BLaER1 treated with 17β-estradiol and CSF1 and Interleukin-3, amounts not matched to agents 10 nM and 100 nM (cell line): ENCODE measurements at regions not wholly inside any gene's neighbourhood (a gene's known extent, or its start where the extent isn't known, plus 50 kb on each side); places are given as distances from the start of the nearest gene placed in this dataset.

Experiments used
- H3K27ac ChIP-seq, 11 experiments: shearing (Covaris generic); formaldehyde crosslinking; 2 replicates each; pipeline ENCODE4 v1.8.1; 2022
- H3K27me3 ChIP-seq, 11 experiments: shearing (Covaris generic); formaldehyde crosslinking; 2 replicates each; pipeline ENCODE4 v1.8.1; 2022
- H3K36me3 ChIP-seq, 11 experiments: shearing (Covaris generic); formaldehyde crosslinking; 2 replicates each; pipeline ENCODE4 v1.8.1; 2022
- H3K4me1 ChIP-seq, 10 experiments: shearing (Covaris generic); formaldehyde crosslinking; 2 replicates each; pipeline ENCODE4 v1.8.1; 2022
- H3K4me2 ChIP-seq, 11 experiments: shearing (Covaris generic); formaldehyde crosslinking; 2 replicates each; pipeline ENCODE4 v1.8.1; 2022
- H3K4me3 ChIP-seq, 10 experiments: shearing (Covaris generic); formaldehyde crosslinking; 2 replicates each; pipeline ENCODE4 v1.8.1; 2022
- H3K9ac ChIP-seq, 11 experiments: shearing (Covaris generic); formaldehyde crosslinking; 2 replicates each; pipeline ENCODE4 v1.8.1; 2022
- H3K9me3 ChIP-seq, 11 experiments: shearing (Covaris generic); formaldehyde crosslinking; replicated peaks in 1 of 11; 2 replicates each; pipeline ENCODE4 v1.8.1; 2022
- H4K20me1 ChIP-seq, 11 experiments: shearing (Covaris generic); formaldehyde crosslinking; 2 replicates each; pipeline ENCODE4 v1.8.1; 2022
- Cebpa-rat ChIP-seq, 11 experiments: shearing (Covaris generic); IDR thresholded peaks; 2 replicates each; pipeline ENCODE4 v1.8.1; 2022

GRCh38 chr20:52869698-52870501 lies 102.3 kb upstream of the TSHZ2 start:
- no peaks in the 10 kb centered on the region for H4K20me1 ChIP-seq
- H3K27ac ChIP-seq: no peak overlapping the region
- no peaks in the 10 kb centered on the region for H3K36me3 ChIP-seq
- no peaks in the 10 kb centered on the region; a peak in 1 of 20 replicates for H3K4me1 ChIP-seq
- H3K4me2 ChIP-seq: no peak overlapping the region
- no peaks in the 10 kb centered on the region for H3K27me3 ChIP-seq
- no peak for TF ChIP-seq Cebpa-rat (IDR thresholded peaks at IDR 0.05)
- H3K9ac ChIP-seq: no peak overlapping the region
- H3K9me3 ChIP-seq: peaks cover 0 to 7% (median 3%) of the 10 kb centered on the region in 11 experiments; a peak in 4 of 22 replicates
- no peak overlapping the region for H3K4me3 ChIP-seq

DNA sequence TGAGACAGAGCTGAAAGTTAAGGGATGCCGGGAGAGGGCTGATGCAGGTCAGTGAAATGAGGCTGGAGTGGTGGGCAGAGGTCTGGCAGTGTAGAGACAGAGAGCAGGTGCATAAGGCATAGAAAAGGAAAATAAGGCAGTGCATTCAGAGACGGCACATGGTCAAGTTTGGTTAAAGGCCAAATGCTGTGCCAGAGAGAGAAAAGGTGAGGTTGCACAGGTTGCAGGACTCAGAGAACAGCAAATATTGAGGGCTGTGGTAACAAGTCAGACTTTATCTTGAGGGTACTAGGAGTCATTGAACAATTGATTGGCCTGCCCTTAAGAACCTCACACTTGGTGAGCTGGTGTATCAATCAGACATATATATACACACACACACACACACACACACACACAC lies 102.9 kb upstream of the TSHZ2 start:
- no peaks in the 10 kb centered on the region; a peak in 1 of 20 replicates for H3K4me1 ChIP-seq
- H4K20me1 ChIP-seq: no peaks in the 10 kb centered on the region
- peaks cover 0 to 7% (median 3%) of the 10 kb centered on the region in 11 experiments; a peak in 4 of 22 replicates for H3K9me3 ChIP-seq
- no peak overlapping the region for H3K4me3 ChIP-seq
- TF ChIP-seq Cebpa-rat (IDR thresholded peaks at IDR 0.05): no peak
- no peak overlapping the region for H3K9ac ChIP-seq
- H3K4me2 ChIP-seq: no peak overlapping the region
- H3K36me3 ChIP-seq: no peaks in the 10 kb centered on the region
- no peak overlapping the region for H3K27ac ChIP-seq
- no peaks in the 10 kb centered on the region for H3K27me3 ChIP-seq

GRCh38 chr20:52867305-52867704 lies 104.9 kb upstream of the TSHZ2 start:
- Histone ChIP-seq H3K4me1 (no peaks in the 10 kb centered on the region; a peak in 1 of 20 replicates), H3K4me2 (no peak overlapping the region), H3K9me3 (peaks cover 0 to 7% (median 5%) of the 10 kb centered on the region in 11 experiments; a peak in 4 of 22 replicates), H3K4me3 (no peak overlapping the region), H3K27me3 (no peaks in the 10 kb centered on the region), H3K36me3 (no peaks in the 10 kb centered on the region), H3K27ac (no peak overlapping the region), H4K20me1 (no peaks in the 10 kb centered on the region), H3K9ac (no peak overlapping the region)
- TF ChIP-seq Cebpa-rat (IDR thresholded peaks at IDR 0.05): no peak

GRCh38 chr20:52864916-52865605 lies 107.1 kb upstream of the TSHZ2 start:
- no peak overlapping the region for H3K9ac ChIP-seq
- H3K4me2 ChIP-seq: no peak overlapping the region
- no peaks in the 10 kb centered on the region for H3K27me3 ChIP-seq
- no peaks in the 10 kb centered on the region for H4K20me1 ChIP-seq
- no peaks in the 10 kb centered on the region for H3K36me3 ChIP-seq
- no peaks in the 10 kb centered on the region; a peak in 1 of 20 replicates for H3K4me1 ChIP-seq
- TF ChIP-seq Cebpa-rat (IDR thresholded peaks at IDR 0.05): no peak
- no peak overlapping the region for H3K27ac ChIP-seq
- 0 out of 22 replicates have a peak, but pooled peaks cover 0 to 6% (median 0%) of the 10 kb centered on the region in 11 experiments for H3K9me3 ChIP-seq
- H3K4me3 ChIP-seq: no peak overlapping the region

DNA sequence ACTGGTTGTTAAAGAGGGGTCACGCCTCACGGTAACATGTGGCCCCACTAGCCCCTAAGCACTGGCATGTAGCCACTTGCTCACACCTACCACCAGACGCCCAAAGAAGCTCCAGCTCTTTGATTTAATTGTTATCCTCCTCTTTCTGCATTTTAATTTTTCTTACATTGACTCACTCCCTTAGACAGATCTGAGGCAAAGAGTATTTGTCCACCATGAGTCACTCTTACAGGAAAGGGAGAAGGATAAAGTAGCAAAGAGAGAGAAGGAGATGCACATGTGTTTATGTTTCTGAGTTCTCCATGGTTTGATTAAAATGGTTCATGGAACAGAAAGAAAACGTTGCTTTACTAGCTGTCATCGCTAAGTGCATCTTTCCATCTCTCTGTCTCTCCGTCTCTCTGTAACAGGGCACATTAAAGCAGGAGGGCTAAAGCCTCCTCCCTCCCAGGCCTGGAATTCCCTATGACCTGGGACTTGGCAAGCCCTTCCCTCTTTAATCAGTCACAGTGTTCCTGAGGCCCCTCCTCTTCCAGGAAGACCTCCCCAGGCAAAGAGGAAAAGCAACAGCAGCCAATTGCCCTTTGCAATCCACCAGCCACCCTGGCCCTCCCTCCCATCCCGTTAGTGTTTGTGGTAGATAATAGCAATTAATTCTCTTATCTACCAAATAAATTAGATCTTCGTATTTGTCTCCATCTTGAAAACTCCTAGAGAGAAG lies 112.8 kb upstream of the TSHZ2 start:
- no peak for TF ChIP-seq Cebpa-rat (IDR thresholded peaks at IDR 0.05)
- Histone ChIP-seq H4K20me1 (no peaks in the 10 kb centered on the region), H3K27ac (no peak overlapping the region)

DNA sequence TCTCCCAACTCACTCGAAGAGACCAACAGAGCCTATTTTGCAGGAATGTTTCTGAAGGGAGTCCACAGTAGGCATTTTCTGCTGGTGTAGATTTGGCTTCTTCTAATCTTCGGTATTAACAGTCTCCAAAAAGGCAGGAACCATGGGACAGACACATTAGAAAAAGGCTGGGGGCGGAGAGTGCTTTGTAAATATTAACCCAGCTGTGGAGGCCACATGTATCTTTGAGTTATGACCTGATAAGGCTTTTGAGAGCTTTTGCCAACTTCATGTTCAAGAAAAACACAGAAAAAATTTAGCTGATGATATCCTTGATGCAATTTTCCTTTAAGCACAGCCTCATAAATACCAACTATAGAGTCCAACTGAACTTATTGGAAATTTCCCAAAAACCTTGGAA lies 119.4 kb upstream of the TSHZ2 start:
- no peak overlapping the region for H3K27ac ChIP-seq
- H3K36me3 ChIP-seq: no peaks in the 10 kb centered on the region
- H3K9me3 ChIP-seq: peaks cover 0 to 5% (median 0%) of the 10 kb centered on the region in 11 experiments; a peak in 2 of 22 replicates
- H3K4me2 ChIP-seq: no peak overlapping the region
- no peaks in the 10 kb centered on the region for H4K20me1 ChIP-seq
- H3K4me1 ChIP-seq: no peaks in the 10 kb centered on the region
- no peak for TF ChIP-seq Cebpa-rat (IDR thresholded peaks at IDR 0.05)
- no peak overlapping the region for H3K9ac ChIP-seq
- no peak overlapping the region for H3K4me3 ChIP-seq
- H3K27me3 ChIP-seq: no peaks in the 10 kb centered on the region

More for the DNA sequence above, 112.8 kb upstream of the TSHZ2 start:
- Histone ChIP-seq H3K9me3 (peaks cover 0 to 6% (median 0%) of the 10 kb centered on the region in 11 experiments; a peak in 1 of 22 replicates), H3K27me3 (no peaks in the 10 kb centered on the region), H3K4me1 (no peaks in the 10 kb centered on the region), H3K36me3 (no peaks in the 10 kb centered on the region), H3K4me3 (no peak overlapping the region), H3K9ac (no peak overlapping the region), H3K4me2 (no peak overlapping the region)

DNA sequence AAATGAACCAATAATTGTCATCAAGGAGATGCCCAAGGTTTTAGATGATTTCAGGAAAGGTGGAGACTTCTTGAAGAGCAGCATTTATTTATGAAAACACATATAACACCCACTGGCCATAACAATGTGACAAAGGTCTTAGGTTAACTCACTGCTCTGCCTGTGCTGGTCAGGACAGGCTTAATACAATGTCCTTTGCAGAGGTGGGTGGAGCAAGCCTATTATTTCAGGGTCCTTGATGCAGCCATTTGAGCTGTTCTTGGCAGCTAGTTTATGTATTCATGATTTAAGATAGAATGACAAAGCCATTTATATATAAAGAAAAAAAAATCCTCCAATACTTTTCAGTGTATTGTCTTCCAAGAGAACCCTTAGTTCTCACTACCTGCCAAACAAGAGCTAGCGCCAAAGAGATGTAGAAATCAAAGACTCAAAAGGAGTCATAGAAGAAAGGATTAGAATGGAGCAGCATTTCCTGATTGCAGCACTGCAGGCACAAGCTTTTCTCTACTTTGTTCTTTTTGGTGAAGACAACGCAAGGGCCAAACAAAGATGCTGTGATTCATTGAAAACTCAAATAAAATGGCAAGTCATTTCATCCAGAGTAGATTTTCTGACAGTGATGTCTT lies 124.3 kb upstream of the TSHZ2 start:
- Histone ChIP-seq H3K4me1 (no peaks in the 10 kb centered on the region), H4K20me1 (no peaks in the 10 kb centered on the region), H3K4me3 (no peak overlapping the region), H3K9me3 (no peaks in the 10 kb centered on the region; a peak in 1 of 22 replicates), H3K9ac (no peak overlapping the region), H3K27me3 (no peaks in the 10 kb centered on the region), H3K36me3 (no peaks in the 10 kb centered on the region), H3K27ac (no peak overlapping the region), H3K4me2 (no peak overlapping the region)
- no peak for TF ChIP-seq Cebpa-rat (IDR thresholded peaks at IDR 0.05)

GRCh38 chr20:52847029-52847660 lies 125.0 kb upstream of the TSHZ2 start:
- H3K4me1 ChIP-seq: no peaks in the 10 kb centered on the region
- no peaks in the 10 kb centered on the region; a peak in 1 of 22 replicates for H3K9me3 ChIP-seq
- H3K4me3 ChIP-seq: no peak overlapping the region
- no peaks in the 10 kb centered on the region for H3K36me3 ChIP-seq
- H3K27ac ChIP-seq: no peak overlapping the region
- H3K27me3 ChIP-seq: no peaks in the 10 kb centered on the region
- no peaks in the 10 kb centered on the region for H4K20me1 ChIP-seq
- H3K9ac ChIP-seq: no peak overlapping the region
- TF ChIP-seq Cebpa-rat (IDR thresholded peaks at IDR 0.05): no peak
- H3K4me2 ChIP-seq: no peak overlapping the region
